ENCODE measurements at regions not wholly inside any gene's neighbourhood (a gene's known extent, or its start where the extent isn't known, plus 50 kb on each side); places are given as distances from the start of the nearest gene placed in this dataset.

GRCh38 chr11:131025421-131026125 lies 109.3 kb upstream of the SNX19 start:
- intact Hi-C loops (cut with micrococcal nuclease) = no loop called here

GRCh38 chr11:131027491-131027890 lies 111.2 kb upstream of the SNX19 start:
- Mint-ChIP-seq H3K27me3 (no peaks in the 10 kb centered on the region), H3K27ac (no peak overlapping the region), H3K9me3 (no peaks in the 10 kb centered on the region), H3K36me3 (no peaks in the 10 kb centered on the region), H3K4me1 (ENCODE audit: low read depth) (no peaks in the 10 kb centered on the region), H3K4me3 (no peak overlapping the region)
- DNase-seq = no peak
- ChIA-PET CTCF (interaction anchor here (1.9 kb wide), 1 partner anchor 647 kb away, joined by 4 read pairs; no protein-coding TSS in a partner anchor), POLR2A (no interaction called here)
- intact Hi-C loops (cut with micrococcal nuclease) = no loop called here

More at GRCh38 chr11:131025421-131026125, 109.3 kb upstream of the SNX19 start:
- no peaks in the 10 kb centered on the region for H3K9me3 Mint-ChIP-seq
- H3K27me3 Mint-ChIP-seq = no peaks in the 10 kb centered on the region
- no peaks in the 10 kb centered on the region for H3K36me3 Mint-ChIP-seq
- no peak overlapping the region for H3K4me3 Mint-ChIP-seq
- no peak for DNase-seq
- ChIA-PET POLR2A (no interaction called here), CTCF (no interaction called here)
- no peak overlapping the region for H3K27ac Mint-ChIP-seq
- no peaks in the 10 kb centered on the region for H3K4me1 Mint-ChIP-seq (ENCODE audit: low read depth)

GRCh38 chr11:131033151-131033651 lies 116.9 kb upstream of the SNX19 start:
- DNase-seq = no peak
- intact Hi-C loops (cut with micrococcal nuclease) = no loop called here
- POLR2A ChIA-PET = no interaction called here
- no peaks in the 10 kb centered on the region for H3K9me3 Mint-ChIP-seq
- no peak overlapping the region for H3K4me3 Mint-ChIP-seq
- no peaks in the 10 kb centered on the region for H3K4me1 Mint-ChIP-seq (ENCODE audit: low read depth)
- H3K27me3 Mint-ChIP-seq = no peaks in the 10 kb centered on the region
- CTCF ChIA-PET = no interaction called here
- no peak overlapping the region for H3K27ac Mint-ChIP-seq
- no peaks in the 10 kb centered on the region for H3K36me3 Mint-ChIP-seq

- Mint-ChIP-seq H3K4me3 (no peak overlapping the region), H3K27ac (no peak overlapping the region), H3K27me3 (no peaks in the 10 kb centered on the region), H3K36me3 (no peaks in the 10 kb centered on the region), H3K4me1 (ENCODE audit: low read depth) (no peaks in the 10 kb centered on the region), H3K9me3 (no peaks in the 10 kb centered on the region)
- DNase-seq = no peak
- intact Hi-C loops (cut with micrococcal nuclease) = no loop called here
- CTCF ChIA-PET = no interaction called here
- POLR2A ChIA-PET = no interaction called here
Measured at GRCh38 chr11:131036514-131036913, 120.2 kb upstream of the SNX19 start.

GRCh38 chr11:131037873-131038272 lies 121.6 kb upstream of the SNX19 start:
- DNase-seq = no peak
- H3K27ac Mint-ChIP-seq = no peak overlapping the region
- intact Hi-C loops (cut with micrococcal nuclease) = no loop called here
- no peak overlapping the region for H3K4me3 Mint-ChIP-seq
- CTCF ChIA-PET = no interaction called here
- H3K27me3 Mint-ChIP-seq = no peaks in the 10 kb centered on the region
- POLR2A ChIA-PET = no interaction called here
- no peaks in the 10 kb centered on the region for H3K4me1 Mint-ChIP-seq (ENCODE audit: low read depth)
- no peaks in the 10 kb centered on the region for H3K9me3 Mint-ChIP-seq
- H3K36me3 Mint-ChIP-seq = no peaks in the 10 kb centered on the region

- Mint-ChIP-seq H3K4me3 (no peak overlapping the region), H3K36me3 (no peaks in the 10 kb centered on the region), H3K27ac (no peak overlapping the region), H3K27me3 (no peaks in the 10 kb centered on the region), H3K9me3 (no peaks in the 10 kb centered on the region), H3K4me1 (ENCODE audit: low read depth) (no peaks in the 10 kb centered on the region)
- ChIA-PET POLR2A (no interaction called here), CTCF (no interaction called here)
- intact Hi-C loops (cut with micrococcal nuclease) = no loop called here
- no peak for DNase-seq
Measured at GRCh38 chr11:131038597-131038996, 122.3 kb upstream of the SNX19 start.

- Mint-ChIP-seq H3K36me3 (no peaks in the 10 kb centered on the region), H3K27ac (no peak overlapping the region), H3K4me3 (no peak overlapping the region), H3K27me3 (no peaks in the 10 kb centered on the region), H3K4me1 (ENCODE audit: low read depth) (no peaks in the 10 kb centered on the region), H3K9me3 (no peaks in the 10 kb centered on the region)
- ChIA-PET CTCF (no interaction called here), POLR2A (no interaction called here)
- DNase-seq = no peak
- intact Hi-C loops (cut with micrococcal nuclease) = no loop called here
Measured at GRCh38 chr11:131041331-131042040, 125.2 kb upstream of the SNX19 start.

- Mint-ChIP-seq H3K27me3 (no peaks in the 10 kb centered on the region), H3K27ac (no peak overlapping the region), H3K4me3 (no peak overlapping the region), H3K9me3 (no peaks in the 10 kb centered on the region), H3K4me1 (ENCODE audit: low read depth) (no peaks in the 10 kb centered on the region), H3K36me3 (no peaks in the 10 kb centered on the region)
- no peak for DNase-seq
- CTCF ChIA-PET = no interaction called here
- intact Hi-C loops (cut with micrococcal nuclease) = no loop called here
- POLR2A ChIA-PET = no interaction called here
Measured at GRCh38 chr11:131042041-131042390, 125.7 kb upstream of the SNX19 start.

GRCh38 chr11:131043251-131043650 lies 127.0 kb upstream of the SNX19 start:
- H3K4me3 Mint-ChIP-seq = no peak overlapping the region
- CTCF ChIA-PET = no interaction called here

GRCh38 chr11:131044851-131045250 lies 128.6 kb upstream of the SNX19 start:
- no peak overlapping the region for H3K27ac Mint-ChIP-seq
- no peak for DNase-seq
- ChIA-PET POLR2A (no interaction called here), CTCF (no interaction called here)
- no peak overlapping the region for H3K4me3 Mint-ChIP-seq
- intact Hi-C loops (cut with micrococcal nuclease) = no loop called here
- H3K9me3 Mint-ChIP-seq = no peaks in the 10 kb centered on the region
- H3K27me3 Mint-ChIP-seq = no peaks in the 10 kb centered on the region
- H3K36me3 Mint-ChIP-seq = no peaks in the 10 kb centered on the region
- H3K4me1 Mint-ChIP-seq (ENCODE audit: low read depth) = no peaks in the 10 kb centered on the region

More at GRCh38 chr11:131043251-131043650, 127.0 kb upstream of the SNX19 start:
- intact Hi-C loops (cut with micrococcal nuclease) = no loop called here
- no peaks in the 10 kb centered on the region for H3K36me3 Mint-ChIP-seq
- H3K4me1 Mint-ChIP-seq (ENCODE audit: low read depth) = no peaks in the 10 kb centered on the region
- no peak overlapping the region for H3K27ac Mint-ChIP-seq
- H3K27me3 Mint-ChIP-seq = no peaks in the 10 kb centered on the region
- POLR2A ChIA-PET = no interaction called here
- no peak for DNase-seq
- no peaks in the 10 kb centered on the region for H3K9me3 Mint-ChIP-seq

- no peak for DNase-seq
- no peaks in the 10 kb centered on the region for H3K9me3 Mint-ChIP-seq
- H3K27ac Mint-ChIP-seq = no peak overlapping the region
- H3K4me1 Mint-ChIP-seq (ENCODE audit: low read depth) = no peaks in the 10 kb centered on the region
- H3K27me3 Mint-ChIP-seq = no peaks in the 10 kb centered on the region
- ChIA-PET POLR2A (no interaction called here), CTCF (no interaction called here)
- intact Hi-C loops (cut with micrococcal nuclease) = no loop called here
- H3K4me3 Mint-ChIP-seq = no peak overlapping the region
- H3K36me3 Mint-ChIP-seq = no peaks in the 10 kb centered on the region
Measured at GRCh38 chr11:131052367-131052766, 136.1 kb upstream of the SNX19 start.

- no peaks in the 10 kb centered on the region for H3K36me3 Mint-ChIP-seq
- DNase-seq = no peak
- no peak overlapping the region for H3K27ac Mint-ChIP-seq
- H3K9me3 Mint-ChIP-seq = no peaks in the 10 kb centered on the region
- ChIA-PET POLR2A (no interaction called here), CTCF (no interaction called here)
- H3K27me3 Mint-ChIP-seq = no peaks in the 10 kb centered on the region
- intact Hi-C loops (cut with micrococcal nuclease) = no loop called here
- no peak overlapping the region for H3K4me3 Mint-ChIP-seq
- H3K4me1 Mint-ChIP-seq (ENCODE audit: low read depth) = no peaks in the 10 kb centered on the region
Measured at GRCh38 chr11:131056036-131056435, 139.8 kb upstream of the SNX19 start.

- CTCF ChIA-PET = interaction anchor here (0.9 to 1.6 kb wide), 2 partner anchors 148 to 611 kb away, joined by 3 to 6 read pairs; partner anchors contain the start of gene SNX19
- Mint-ChIP-seq H3K27ac (no peak overlapping the region), H3K27me3 (peaks cover 10% of the 10 kb centered on the region), H3K4me1 (ENCODE audit: low read depth) (no peaks in the 10 kb centered on the region), H3K36me3 (no peaks in the 10 kb centered on the region), H3K9me3 (no peaks in the 10 kb centered on the region), H3K4me3 (no peak overlapping the region)
- DNase-seq = no peak
- intact Hi-C loops (cut with micrococcal nuclease) = no loop called here
- POLR2A ChIA-PET = no interaction called here
Measured at GRCh38 chr11:131063638-131064037, 147.4 kb upstream of the SNX19 start.
